ENCODE measurements at regions not wholly inside any gene's neighbourhood (a gene's known extent, or its start where the extent isn't known, plus 50 kb on each side); places are given as distances from the start of the nearest gene placed in this dataset.

GRCh38 chr1:112268408-112268807 lies 127.6 kb upstream of the CTTNBP2NL start:
- H3K4me1 Mint-ChIP-seq (ENCODE audit: unreplicated experiment) = peaks cover 4% of the 10 kb centered on the region
- no peak for TF ChIP-seq CTCF (conservative IDR thresholded peaks at IDR 0.05)
- no peak for DNase-seq (ENCODE audit: extremely low spot score, unreplicated experiment)
- no peaks in the 10 kb centered on the region for H3K36me3 Mint-ChIP-seq
- peak overlapping the region; percentile 8 for H3K27ac Mint-ChIP-seq
- H3K4me3 Mint-ChIP-seq = no peak overlapping the region
- H3K27me3 Mint-ChIP-seq = peaks cover 35% of the 10 kb centered on the region
- no peaks in the 10 kb centered on the region for H3K9me3 Mint-ChIP-seq

DNA sequence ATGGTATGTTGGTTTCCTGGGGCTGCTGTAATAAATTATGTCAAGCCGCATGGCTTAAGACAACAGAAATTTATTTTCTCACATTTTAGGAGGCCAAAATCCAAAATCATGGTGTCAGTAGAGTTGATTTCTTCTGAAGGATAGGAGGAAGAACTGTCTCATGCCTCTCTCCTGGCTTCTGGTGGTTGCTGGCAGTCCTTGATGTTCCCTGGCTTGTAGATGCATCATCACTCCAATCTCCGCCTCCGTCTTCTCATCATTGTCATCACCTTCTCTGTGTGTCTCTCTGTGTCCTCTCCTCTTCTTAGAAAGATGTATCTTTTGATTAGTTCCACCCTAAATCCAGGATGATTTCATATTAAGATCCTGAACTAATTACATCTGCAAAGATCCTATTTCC lies 124.7 kb upstream of the CTTNBP2NL start:
- H3K27ac Mint-ChIP-seq = no peak overlapping the region
- H3K4me3 Mint-ChIP-seq = no peak overlapping the region
- no peak for DNase-seq (ENCODE audit: extremely low spot score, unreplicated experiment)
- peaks cover 8% of the 10 kb centered on the region for H3K9me3 Mint-ChIP-seq
- peaks cover 4% of the 10 kb centered on the region for H3K4me1 Mint-ChIP-seq (ENCODE audit: unreplicated experiment)
- H3K36me3 Mint-ChIP-seq = no peaks in the 10 kb centered on the region
- TF ChIP-seq CTCF (conservative IDR thresholded peaks at IDR 0.05) = no peak
- peaks cover 40% of the 10 kb centered on the region for H3K27me3 Mint-ChIP-seq

- H3K9me3 Mint-ChIP-seq = peaks cover 8% of the 10 kb centered on the region
- peaks cover 4% of the 10 kb centered on the region for H3K4me1 Mint-ChIP-seq (ENCODE audit: unreplicated experiment)
- TF ChIP-seq CTCF (conservative IDR thresholded peaks at IDR 0.05) = no peak
- H3K4me3 Mint-ChIP-seq = no peak overlapping the region
- DNase-seq (ENCODE audit: extremely low spot score, unreplicated experiment) = no peak
- peaks cover 42% of the 10 kb centered on the region for H3K27me3 Mint-ChIP-seq
- H3K27ac Mint-ChIP-seq = no peak overlapping the region
- no peaks in the 10 kb centered on the region for H3K36me3 Mint-ChIP-seq
These were observed 123.8 kb upstream of the CTTNBP2NL start for GRCh38 chr1:112272101-112272772.

DNA sequence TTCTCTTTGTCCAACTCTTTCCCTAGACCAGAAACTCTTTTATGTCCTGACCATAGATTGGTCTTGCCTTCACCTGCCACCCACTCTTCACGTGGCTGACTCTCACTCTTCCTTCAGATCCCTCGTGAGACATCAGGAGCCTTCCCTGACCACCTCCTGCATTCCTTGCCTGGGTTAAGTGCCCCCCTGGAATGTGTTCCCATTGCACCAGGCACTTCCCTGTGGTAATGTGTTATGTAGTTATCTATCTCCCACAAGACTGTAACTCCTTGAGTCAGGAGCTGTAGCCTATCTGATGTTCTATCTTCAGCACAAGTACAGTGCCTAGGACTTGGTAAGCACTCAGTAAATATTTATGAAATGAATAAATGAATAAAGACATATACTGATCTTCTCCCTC lies 111.2 kb upstream of the CTTNBP2NL start:
- Mint-ChIP-seq H3K9me3 (no peaks in the 10 kb centered on the region), H3K4me3 (no peak overlapping the region), H3K27ac (no peak overlapping the region), H3K4me1 (ENCODE audit: unreplicated experiment) (no peaks in the 10 kb centered on the region), H3K27me3 (peaks cover 28% of the 10 kb centered on the region), H3K36me3 (no peaks in the 10 kb centered on the region)
- TF ChIP-seq CTCF (conservative IDR thresholded peaks at IDR 0.05) = no peak
- DNase-seq (ENCODE audit: extremely low spot score, unreplicated experiment) = no peak

DNA sequence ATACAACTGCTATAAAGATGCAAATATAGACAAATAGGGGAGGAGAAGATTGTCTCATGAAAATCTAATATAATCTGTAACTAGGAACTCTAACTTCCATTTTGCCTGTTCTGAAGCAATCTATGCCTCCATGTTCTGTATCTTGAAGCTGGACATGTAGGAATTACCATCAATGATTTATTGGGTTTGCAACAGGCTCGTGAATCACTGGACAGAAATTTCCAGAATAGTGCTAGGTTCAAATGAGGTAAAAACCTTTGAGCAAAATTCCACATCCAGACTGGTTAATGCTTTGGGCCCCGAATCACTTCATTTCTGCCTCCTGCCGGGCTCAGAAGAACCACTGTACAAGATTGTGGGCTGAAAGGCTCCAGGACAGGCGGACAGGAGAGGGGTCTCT lies 110.7 kb upstream of the CTTNBP2NL start:
- no peak for TF ChIP-seq CTCF (conservative IDR thresholded peaks at IDR 0.05)
- DNase-seq (ENCODE audit: extremely low spot score, unreplicated experiment) = no peak
- H3K4me3 Mint-ChIP-seq = no peak overlapping the region
- H3K36me3 Mint-ChIP-seq = no peaks in the 10 kb centered on the region
- H3K27me3 Mint-ChIP-seq = peaks cover 28% of the 10 kb centered on the region
- no peaks in the 10 kb centered on the region for H3K4me1 Mint-ChIP-seq (ENCODE audit: unreplicated experiment)
- no peak overlapping the region for H3K27ac Mint-ChIP-seq
- no peaks in the 10 kb centered on the region for H3K9me3 Mint-ChIP-seq

GRCh38 chr1:112285746-112286145 lies 110.3 kb upstream of the CTTNBP2NL start:
- Mint-ChIP-seq H3K36me3 (no peaks in the 10 kb centered on the region), H3K9me3 (no peaks in the 10 kb centered on the region), H3K27me3 (peaks cover 28% of the 10 kb centered on the region), H3K27ac (no peak overlapping the region), H3K4me3 (no peak overlapping the region), H3K4me1 (ENCODE audit: unreplicated experiment) (no peaks in the 10 kb centered on the region)
- DNase-seq (ENCODE audit: extremely low spot score, unreplicated experiment) = no peak
- TF ChIP-seq CTCF (conservative IDR thresholded peaks at IDR 0.05) = no peak

Measured in type B pancreatic cell (in vitro differentiated cells).